IMR-90 (cell line): ENCODE measurements at regions not wholly inside any gene's neighbourhood (a gene's known extent, or its start where the extent isn't known, plus 50 kb on each side); places are given as distances from the start of the nearest gene placed in this dataset.
"Not testable (repeated sequence)": the region's sequence is repeated elsewhere in the genome, so short reads cannot be mapped to it uniquely, and the experiment has no call there.

Experiments
- ATAC-seq: fragments of 200-7000 bp; cut with Tn5 transposase; 2 replicates; pipeline ENCODE4 v1.9.1; 2020; ENCODE audit warnings: low read depth, mild to moderate bottlenecking, moderate library complexity
- BruUV-seq: library from RNA; stranded (reverse); fragments of 400-500 nt; replicated peaks from 2 replicates; lab custom pipeline; 2021; lab: Mats Ljungman, UMichigan
- CTCF ChIA-PET: fragments of 300-600 bp; formaldehyde crosslinking; extraction: SDS; loops from one replicate; lab custom pipeline; 2021; ENCODE audit warnings: antibody characterized with exemption; lab: Yijun Ruan, JAX
- POLR2A ChIA-PET: fragments of 300-600 bp; sonication (Branson Sonifier 250); formaldehyde crosslinking; loops from one replicate; lab custom pipeline; 2022; ENCODE audit warnings: antibody characterized with exemption; ENCODE audit not compliant: unreplicated experiment; lab: Charles Lee
- DNase-seq: peaks from one replicate; pipeline ENCODE4 v3.0.0; 2013
- H2AFZ ChIP-seq: replicated peaks from 2 replicates; pipeline ENCODE3; 2013; ENCODE audit warnings: low read length, mild to moderate bottlenecking; ENCODE audit not compliant: poor library complexity
- H2AK5ac ChIP-seq: 2 replicates; pipeline ENCODE4 v1.6.1; 2013; ENCODE audit warnings: low read depth, low read length, inconsistent platforms
- H2AK9ac ChIP-seq: replicated peaks from 2 replicates; pipeline ENCODE3; 2013; ENCODE audit warnings: mild to moderate bottlenecking, low read depth, low read length, moderate library complexity; ENCODE audit not compliant: poor library complexity
- H2BK120ac ChIP-seq: 2 replicates; pipeline ENCODE4 v1.6.1; 2013; ENCODE audit warnings: low read depth, low read length, inconsistent platforms
- H2BK15ac ChIP-seq: 3 replicates; pipeline ENCODE4 v1.6.1; 2013; ENCODE audit warnings: low read depth, low read length, inconsistent platforms
- H2BK20ac ChIP-seq: 2 replicates; pipeline ENCODE4 v1.6.1; 2013; ENCODE audit warnings: low read depth, mild to moderate bottlenecking, inconsistent platforms, low read length, moderate library complexity
- H2BK5ac ChIP-seq: 2 replicates; pipeline ENCODE4 v1.6.1; 2013; ENCODE audit warnings: mild to moderate bottlenecking, low read depth, low read length, inconsistent platforms; ENCODE audit not compliant: poor library complexity, severe bottlenecking
- H3K14ac ChIP-seq: replicated peaks from 2 replicates; pipeline ENCODE4 v1.6.1; 2013; ENCODE audit warnings: low read depth, low read length, inconsistent platforms
- H3K18ac ChIP-seq: 2 replicates; pipeline ENCODE4 v1.6.1; 2013; ENCODE audit warnings: low read depth, low read length, control low read depth
- H3K23ac ChIP-seq: 2 replicates; pipeline ENCODE4 v1.6.1; 2013; ENCODE audit warnings: low read depth, low read length, inconsistent platforms
- H3K27ac ChIP-seq: 2 replicates; pipeline ENCODE4 v1.5.1; 2013; ENCODE audit warnings: mild to moderate bottlenecking, control low read depth, low read length; ENCODE audit not compliant: insufficient read depth
- H3K27me3 ChIP-seq: 2 replicates; pipeline ENCODE4 v1.6.1; 2013; ENCODE audit warnings: low read length; ENCODE audit not compliant: control insufficient read depth, insufficient read depth
- H3K36me3 ChIP-seq: 2 replicates; pipeline ENCODE4 v1.6.1; 2013; ENCODE audit warnings: low read length, mixed read lengths; ENCODE audit not compliant: control insufficient read depth, insufficient read depth
- H3K4ac ChIP-seq: 2 replicates; pipeline ENCODE4 v1.6.1; 2013; ENCODE audit warnings: low read depth, low read length, inconsistent platforms
- H3K4me1 ChIP-seq: 2 replicates; pipeline ENCODE4 v1.6.1; 2013; ENCODE audit warnings: low read length, mixed read lengths; ENCODE audit not compliant: control insufficient read depth, insufficient read depth
- H3K4me2 ChIP-seq: 2 replicates; pipeline ENCODE4 v1.6.1; 2013; ENCODE audit warnings: low read depth, mild to moderate bottlenecking, control low read depth, low read length, moderate library complexity
- H3K4me3 ChIP-seq: 2 replicates; pipeline ENCODE4 v1.5.1; 2013; ENCODE audit warnings: low read depth, mild to moderate bottlenecking, control low read depth, low read length, moderate library complexity; ENCODE audit not compliant: insufficient read depth
- H3K56ac ChIP-seq: 2 replicates; pipeline ENCODE4 v1.6.1; 2013; ENCODE audit warnings: low read length, inconsistent platforms; ENCODE audit not compliant: insufficient read depth; ENCODE audit errors: extremely low read depth
- H3K79me1 ChIP-seq, 2 experiments: 2 replicates each; pipeline ENCODE4 v1.6.1; 2013; ENCODE audit warnings: low read length in 2 of 2, inconsistent platforms in 1 of 2, low read depth in 1 of 2
- H3K9ac ChIP-seq: 2 replicates; pipeline ENCODE4 v1.6.1; 2013; ENCODE audit warnings: low read depth, low read length, control low read depth
- H3K9me1 ChIP-seq: 2 replicates; pipeline ENCODE4 v1.6.1; 2013; ENCODE audit warnings: low read length, inconsistent platforms; ENCODE audit not compliant: insufficient read depth
- H3K9me3 ChIP-seq: 2 replicates; pipeline ENCODE4 v1.6.1; 2013; ENCODE audit warnings: low read length; ENCODE audit not compliant: control insufficient read depth, insufficient read depth
- H4K20me1 ChIP-seq: 2 replicates; pipeline ENCODE4 v1.6.1; 2013; ENCODE audit warnings: low read length, inconsistent platforms; ENCODE audit not compliant: insufficient read depth
- H4K5ac ChIP-seq: 2 replicates; pipeline ENCODE4 v1.6.1; 2013; ENCODE audit warnings: mild to moderate bottlenecking, low read depth, low read length, control low read depth
- H4K8ac ChIP-seq, 2 experiments: 2 replicates each; pipeline ENCODE4 v1.6.1; 2013; ENCODE audit warnings: low read depth in 2 of 2, low read length in 2 of 2, control low read depth in 1 of 2, inconsistent platforms in 1 of 2
- H4K91ac ChIP-seq: 2 replicates; pipeline ENCODE4 v1.6.1; 2013; ENCODE audit warnings: low read depth, low read length, inconsistent platforms; ENCODE audit not compliant: insufficient read depth
- WGBS, 2 experiments: methylation state at CpG; one replicate each; pipeline versions ENCODE4 v1.1.5 to v1.1.7; 2013; ENCODE audit warnings: missing lambda C conversion rate in 2 of 2; ENCODE audit not compliant: insufficient read length in 1 of 2; ENCODE audit errors: extremely low coverage in 2 of 2; 5-methylcytosine and 5-hydroxymethylcytosine counted together
- dilution Hi-C: fragments of 300-500 bp; cut with HindIII; formaldehyde crosslinking; loops from one replicate; pipeline ENCODE4 v1.14.3; 2018; ENCODE audit warnings: low sequenced_read_pairs; ENCODE audit not compliant: unreplicated experiment
- in situ Hi-C: fragments of 300-500 bp; cut with MboI; formaldehyde crosslinking; loops from 3 replicates; pipeline ENCODE4 v1.14.3; 2019; ENCODE audit warnings: low sequenced_read_pairs, inconsistent platforms, mixed read lengths
- intact Hi-C: fragments of 100-400 bp; cut with micrococcal nuclease; formaldehyde crosslinking; loops from 2 replicates; pipeline ENCODE4 v1.10.0; 2022

DNA sequence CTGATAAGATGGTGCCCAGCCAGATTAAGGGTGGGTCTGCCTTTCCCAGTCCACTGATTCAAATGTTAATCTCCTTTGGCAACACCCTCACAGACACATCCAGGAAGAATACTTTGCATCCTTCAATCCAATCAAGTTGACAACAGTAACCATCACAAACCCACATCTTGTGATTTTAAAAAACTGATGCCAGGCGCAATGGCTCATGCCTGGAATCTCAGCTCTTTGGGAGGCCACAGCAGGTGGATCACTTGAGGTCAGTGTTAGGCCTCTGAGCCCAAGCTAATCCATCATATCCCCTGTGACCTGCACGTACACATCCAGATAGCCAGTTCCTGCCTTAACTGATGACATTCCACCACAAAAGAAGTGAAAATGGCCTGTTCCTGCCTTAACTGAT, 74.9 kb upstream of the ZNF462 start:
- ATAC-seq, H3K27me3 ChIP-seq, H3K9me1 ChIP-seq, H3K4me1 ChIP-seq, BruUV-seq, H3K4me2 ChIP-seq, H2BK15ac ChIP-seq, H4K5ac ChIP-seq, H3K56ac ChIP-seq, H3K79me1 ChIP-seq, H3K9ac ChIP-seq, H3K9me3 ChIP-seq, H2BK5ac ChIP-seq, H3K18ac ChIP-seq, H2BK20ac ChIP-seq, H3K14ac ChIP-seq, H4K8ac ChIP-seq, H3K27ac ChIP-seq, DNase-seq, in situ Hi-C loops, H3K4ac ChIP-seq, H3K4me3 ChIP-seq, POLR2A ChIA-PET, intact Hi-C loops, H4K91ac ChIP-seq, H2AFZ ChIP-seq, H2AK9ac ChIP-seq, dilution Hi-C loops, H2BK120ac ChIP-seq, H4K20me1 ChIP-seq, H3K23ac ChIP-seq, H2AK5ac ChIP-seq, H3K36me3 ChIP-seq: not testable (repeated sequence)
- CTCF ChIA-PET: interaction anchor here (1.1 kb wide), 1 partner anchor 13 kb away, joined by 3 read pairs; no protein-coding TSS in a partner anchor
- no CpG with 5 or more reads among the region's 2 CpGs for WGBS, 2 experiments
